ENCODE measurements at regions not wholly inside any gene's neighbourhood (a gene's known extent, or its start where the extent isn't known, plus 50 kb on each side); places are given as distances from the start of the nearest gene placed in this dataset.

DNA sequence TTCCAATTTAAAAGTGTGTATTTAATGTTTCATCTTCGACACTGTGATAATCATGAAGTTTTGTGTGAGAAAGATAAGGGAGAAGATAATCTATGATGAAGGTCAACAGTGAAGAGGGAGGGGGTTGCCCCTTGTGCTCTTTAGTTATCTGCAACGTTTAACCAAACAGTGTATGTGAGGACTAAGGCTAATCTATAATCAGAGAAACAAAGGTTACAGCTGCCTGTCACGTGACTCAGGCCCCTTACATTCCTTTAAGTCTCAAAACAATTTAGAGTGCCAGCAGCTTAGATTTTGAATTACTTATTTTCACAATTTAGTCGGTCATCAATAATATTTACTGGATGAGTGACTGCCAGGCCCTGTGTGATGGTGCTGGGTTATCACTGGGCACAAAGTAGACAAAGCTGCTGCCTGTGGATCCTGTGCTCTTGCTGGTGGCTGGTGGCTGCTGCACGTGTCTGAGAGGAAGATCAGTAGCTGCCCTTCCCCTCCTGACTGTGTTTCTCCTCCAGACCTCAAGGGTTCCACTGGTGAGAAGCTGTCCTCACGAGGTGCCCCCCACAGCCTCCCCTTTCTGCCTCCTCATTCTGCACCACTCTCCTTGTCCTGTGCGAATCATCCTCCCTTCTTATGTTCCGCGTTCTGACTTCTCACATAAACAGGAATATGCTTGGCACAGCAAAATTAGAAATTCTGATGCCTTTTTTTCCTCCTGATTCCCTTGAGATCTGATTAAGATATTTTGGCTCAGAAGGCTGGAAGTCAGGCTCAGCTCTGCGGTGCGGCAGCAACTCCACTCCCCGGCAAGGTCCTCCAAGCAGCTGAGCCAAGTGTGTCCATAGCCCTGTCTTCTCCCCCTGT is 331.1 kb upstream of the B3GAT1 start:
- DNase-seq (ENCODE audit: low read depth) = no peak

GRCh38 chr11:134742224-134742612 is 330.2 kb upstream of the B3GAT1 start:
- no peak for DNase-seq (ENCODE audit: low read depth)

GRCh38 chr11:134741453-134742223 is 329.6 kb upstream of the B3GAT1 start:
- no peak for DNase-seq (ENCODE audit: low read depth)

DNA sequence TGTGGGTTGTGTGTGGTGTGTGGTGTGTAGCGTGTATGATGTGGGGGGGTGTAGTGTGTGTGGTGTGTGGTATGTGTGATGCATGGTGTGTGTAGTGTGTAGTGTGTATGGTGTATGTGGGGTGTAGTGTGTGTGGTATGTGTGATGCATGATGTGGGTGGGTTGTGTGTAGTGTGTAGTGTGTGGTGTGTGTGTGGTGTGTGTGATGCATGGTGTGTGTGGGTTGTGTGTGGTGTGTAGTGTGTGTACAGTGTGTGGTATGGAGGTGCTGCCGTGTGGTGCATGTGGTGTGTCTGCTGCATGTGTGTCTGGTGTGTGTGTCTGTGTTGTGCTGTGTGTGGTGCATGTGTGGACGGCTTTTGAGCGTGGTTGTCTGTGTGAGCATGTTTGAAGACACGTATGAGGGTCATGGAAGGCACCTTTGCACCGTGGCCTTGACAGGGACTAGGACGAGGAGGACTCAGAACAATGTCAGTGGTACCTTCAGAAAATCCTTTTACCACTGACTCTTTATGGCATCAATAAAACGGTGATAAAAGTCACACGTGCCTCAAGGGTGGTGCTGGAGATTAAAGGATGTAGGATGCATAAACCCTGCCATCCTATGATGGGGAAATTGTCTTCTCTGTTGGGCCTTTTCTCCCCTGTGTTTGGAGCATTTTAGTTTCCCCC is 328.7 kb upstream of the B3GAT1 start:
- no peak for DNase-seq (ENCODE audit: low read depth)

DNA sequence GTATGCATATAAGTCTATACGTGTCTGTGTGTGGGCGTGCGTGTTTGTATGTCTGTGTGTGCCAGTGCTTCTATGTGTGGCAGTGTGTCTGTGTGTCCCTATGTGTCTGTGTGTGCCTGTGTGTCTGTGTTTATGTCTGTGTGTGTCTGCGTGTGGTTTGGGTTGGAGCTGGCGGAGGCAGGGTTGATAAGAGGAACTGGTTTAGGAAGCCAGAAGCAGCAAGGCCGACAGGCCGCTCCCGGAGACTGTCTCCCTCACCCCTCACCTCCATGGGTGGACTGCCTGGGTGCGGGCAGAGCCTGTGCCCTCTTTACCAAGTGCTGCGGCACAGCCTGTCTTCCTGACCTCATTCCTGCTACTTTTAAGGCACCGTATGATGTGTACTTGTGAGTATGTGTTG is 327.1 kb upstream of the B3GAT1 start:
- DNase-seq (ENCODE audit: low read depth) = no peak

DNA sequence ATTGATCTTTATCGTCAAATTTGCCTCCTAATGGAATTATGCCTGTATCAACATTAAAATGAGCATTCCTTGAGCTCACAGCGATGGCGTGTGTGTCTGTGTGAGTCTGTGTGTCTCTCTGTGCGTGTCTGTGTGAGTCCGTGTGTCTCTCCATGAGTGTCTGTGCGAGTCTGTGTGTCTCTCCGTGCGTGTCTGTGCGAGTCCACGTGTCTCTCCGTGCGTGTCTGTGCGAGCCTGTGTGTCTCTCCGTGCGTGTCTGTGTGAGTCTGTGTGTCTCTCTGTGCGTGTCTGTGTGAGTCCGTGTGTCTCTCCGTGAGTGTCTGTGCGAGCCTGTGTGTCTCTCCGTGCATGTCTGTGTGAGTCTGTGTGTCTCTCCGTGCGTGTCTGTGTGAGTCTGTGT is 326.5 kb upstream of the B3GAT1 start:
- DNase-seq (ENCODE audit: low read depth) = no peak

- no peak for DNase-seq (ENCODE audit: low read depth)
Observed at GRCh38 chr11:134737563-134738510, 325.8 kb upstream of the B3GAT1 start.

DNA sequence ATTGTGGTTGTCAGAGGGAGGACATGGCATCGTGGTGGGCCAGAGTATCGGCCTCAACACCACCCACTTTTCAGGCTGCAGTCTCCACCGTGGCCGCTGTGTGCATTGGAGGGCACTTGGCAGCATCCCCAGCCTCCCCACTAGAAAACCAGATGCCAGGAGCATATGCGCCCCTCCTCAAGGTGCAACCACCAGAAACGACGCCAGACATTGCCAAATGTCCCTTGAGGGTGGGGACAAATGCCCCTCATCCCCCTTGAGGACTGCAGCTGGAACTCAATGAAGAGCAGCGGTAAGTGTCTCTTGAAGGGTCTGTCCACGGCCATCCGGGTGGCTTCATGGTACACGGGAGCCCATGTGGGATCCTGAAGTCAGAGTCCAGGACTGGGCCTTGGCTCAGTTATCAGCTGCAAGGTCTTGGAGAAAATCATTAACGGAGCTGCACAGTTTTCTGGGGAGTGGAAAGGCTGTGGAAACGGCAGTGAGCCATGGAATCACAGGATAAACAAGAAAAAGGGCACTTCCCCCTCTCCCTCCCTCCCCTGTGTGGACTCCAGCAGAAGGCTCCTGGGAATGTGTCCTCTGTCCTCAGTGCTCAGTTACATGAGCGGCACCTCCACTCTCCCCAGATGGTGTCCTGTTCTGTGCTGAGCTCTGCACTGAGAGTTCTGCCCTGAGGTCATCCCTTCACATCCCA is 324.4 kb upstream of the B3GAT1 start:
- no peak for DNase-seq (ENCODE audit: low read depth)

- no peak for DNase-seq (ENCODE audit: low read depth)
Observed at GRCh38 chr11:134734894-134735293, 322.9 kb upstream of the B3GAT1 start.

DNA sequence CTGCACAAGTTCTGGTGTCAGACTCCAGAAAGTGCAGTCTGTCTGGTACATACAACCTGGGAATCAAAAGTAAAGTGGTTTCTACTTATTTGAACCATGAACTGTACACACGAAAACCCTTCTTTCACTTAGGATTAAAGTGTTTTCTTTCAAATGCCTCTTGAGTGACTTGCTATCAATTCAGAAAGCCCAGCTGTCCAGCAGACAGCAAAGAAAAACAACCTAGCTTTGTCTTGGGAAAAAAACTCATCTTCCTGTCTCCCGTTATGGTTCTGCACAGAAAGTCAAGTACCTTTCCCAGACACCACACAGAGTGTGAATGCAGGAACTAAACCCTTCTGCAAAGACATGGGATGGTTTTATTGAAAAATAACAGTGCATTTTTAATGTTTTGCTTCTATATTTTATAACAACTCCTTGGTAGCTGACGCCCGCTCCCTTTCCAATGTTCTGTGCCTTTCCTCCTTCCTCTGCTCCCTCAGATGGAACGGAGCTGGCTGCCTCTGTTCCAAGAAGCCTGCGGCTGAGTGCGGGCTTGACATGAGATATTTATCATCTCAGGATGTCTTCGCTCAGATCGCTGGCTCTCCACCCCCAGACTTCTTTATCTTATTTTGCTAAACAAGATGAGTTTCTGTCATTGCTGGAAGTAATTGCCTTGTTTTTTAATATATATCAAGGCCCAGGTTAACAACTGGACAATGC is 322.3 kb upstream of the B3GAT1 start:
- DNase-seq (ENCODE audit: low read depth) = no peak

DNA sequence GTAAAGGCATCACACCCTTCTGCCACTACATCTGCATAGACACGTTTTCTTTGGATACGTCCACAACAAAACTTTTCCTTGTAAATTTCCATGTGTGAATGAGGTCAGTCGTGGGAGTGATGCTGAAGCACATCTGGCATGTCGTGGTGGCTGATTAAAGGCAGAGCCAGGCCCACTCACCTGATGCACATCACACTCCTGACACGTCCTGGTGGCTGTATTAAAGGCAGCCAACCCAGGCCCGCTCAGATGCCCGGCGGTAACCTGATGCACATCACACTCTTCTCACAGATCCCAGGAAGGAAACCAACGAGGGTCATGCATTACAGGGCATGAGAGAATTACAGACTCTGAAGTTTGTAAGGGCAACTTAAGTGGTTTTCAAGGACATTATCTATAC is 321.6 kb upstream of the B3GAT1 start:
- no peak for DNase-seq (ENCODE audit: low read depth)

GRCh38 chr11:134731213-134731961 is 319.3 kb upstream of the B3GAT1 start:
- DNase-seq (ENCODE audit: low read depth) = no peak

GRCh38 chr11:134730561-134731212 is 318.6 kb upstream of the B3GAT1 start:
- no peak for DNase-seq (ENCODE audit: low read depth)

- DNase-seq (ENCODE audit: low read depth) = no peak
Observed at GRCh38 chr11:134730101-134730500, 318.1 kb upstream of the B3GAT1 start.

GRCh38 chr11:134728186-134728585 is 316.1 kb upstream of the B3GAT1 start:
- DNase-seq (ENCODE audit: low read depth) = no peak

- no peak for DNase-seq (ENCODE audit: low read depth)
Observed at GRCh38 chr11:134727636-134728035, 315.6 kb upstream of the B3GAT1 start.

GRCh38 chr11:134727204-134727603 is 315.2 kb upstream of the B3GAT1 start:
- no peak for DNase-seq (ENCODE audit: low read depth)

DNA sequence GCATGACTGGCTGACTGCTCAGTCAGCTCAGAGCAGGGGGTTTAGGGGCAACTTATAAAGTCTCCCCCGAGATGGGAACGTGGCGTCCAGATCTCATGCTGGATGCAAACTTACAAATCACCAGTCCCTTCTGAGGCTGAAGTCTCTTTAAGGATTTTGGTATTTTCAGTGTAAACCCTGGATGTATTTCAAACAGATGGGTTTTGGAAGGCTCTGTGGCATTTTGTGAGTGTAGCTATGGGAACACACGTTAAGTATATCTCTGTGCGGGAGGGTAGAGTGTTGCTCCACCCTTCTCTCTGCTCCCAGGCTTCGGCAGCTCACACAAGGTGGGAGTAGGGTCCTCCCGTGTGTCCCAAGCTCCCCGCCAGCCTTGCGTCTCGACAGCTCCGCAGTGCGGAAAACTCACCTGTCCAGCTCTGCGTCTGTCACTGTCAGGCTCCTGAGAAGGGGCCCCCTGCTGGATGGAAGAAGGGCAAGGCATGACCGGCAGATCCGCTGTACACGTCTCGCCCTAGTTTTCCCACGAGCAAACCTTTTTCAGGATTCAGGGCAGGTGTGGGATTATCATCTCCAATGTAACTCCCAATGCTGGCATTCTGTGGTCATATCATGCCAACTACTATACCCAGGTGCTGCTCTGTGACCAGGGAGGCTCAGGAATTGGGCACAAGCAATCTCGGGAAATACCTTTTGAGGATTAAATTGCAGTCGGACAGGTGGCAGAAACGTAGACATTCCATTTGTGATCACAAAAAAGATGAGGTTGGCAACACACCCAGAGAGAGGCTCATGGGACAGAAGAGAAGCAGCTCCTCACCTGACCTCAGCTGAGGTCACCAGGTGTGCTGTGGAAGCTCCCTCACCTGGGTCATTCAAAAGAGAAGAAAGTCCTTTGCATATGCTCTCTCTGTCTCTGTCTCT is 313.9 kb upstream of the B3GAT1 start:
- no peak for DNase-seq (ENCODE audit: low read depth)
